Panc1 (cell line): ENCODE measurements at regions not wholly inside any gene's neighbourhood (a gene's known extent, or its start where the extent isn't known, plus 50 kb on each side); places are given as distances from the start of the nearest gene placed in this dataset.

Experiments used
- CTCF ChIP-seq: fragments of 450-650 bp; IDR thresholded peaks from 2 replicates; pipeline ENCODE4 v1.5.1; 2017; ENCODE audit warnings: mild to moderate bottlenecking
- POLR2AphosphoS5 ChIP-seq: IDR thresholded peaks from 2 replicates; pipeline ENCODE4 v1.6.1; 2012; ENCODE audit warnings: mild to moderate bottlenecking, low read depth, low read length, moderate library complexity
- REST ChIP-seq, 2 experiments: IDR thresholded peaks; 2 replicates each; pipeline ENCODE4 v1.6.1; 2011 to 2012; ENCODE audit warnings: low read depth in 2 of 2, control low read depth in 1 of 2, low read length in 1 of 2, mild to moderate bottlenecking in 1 of 2, moderate library complexity in 1 of 2; ENCODE audit not compliant: insufficient read depth in 1 of 2
- SIN3A ChIP-seq: IDR thresholded peaks from 2 replicates; pipeline ENCODE4 v1.6.1; 2012; ENCODE audit warnings: low read depth, mild to moderate bottlenecking, low read length, moderate library complexity, borderline replicate concordance; ENCODE audit not compliant: insufficient read depth

GRCh38 chr4:123603165-123603564, 206.6 kb downstream of the SPRY1 start:
- TF ChIP-seq CTCF, result no peak
- no peak for TF ChIP-seq POLR2AphosphoS5
- TF ChIP-seq REST (IDR thresholded peaks at IDR 0.05; ENCODE audit: insufficient read depth in 1 of 2, low read depth in 2 of 2, low read length in 1 of 2), result no peak
- no peak for TF ChIP-seq SIN3A
